ENCODE measurements at regions not wholly inside any gene's neighbourhood (a gene's known extent, or its start where the extent isn't known, plus 50 kb on each side); places are given as distances from the start of the nearest gene placed in this dataset.
"Not testable (repeated sequence)": the region's sequence is repeated elsewhere in the genome, so short reads cannot be mapped to it uniquely, and the experiment has no call there.

DNA sequence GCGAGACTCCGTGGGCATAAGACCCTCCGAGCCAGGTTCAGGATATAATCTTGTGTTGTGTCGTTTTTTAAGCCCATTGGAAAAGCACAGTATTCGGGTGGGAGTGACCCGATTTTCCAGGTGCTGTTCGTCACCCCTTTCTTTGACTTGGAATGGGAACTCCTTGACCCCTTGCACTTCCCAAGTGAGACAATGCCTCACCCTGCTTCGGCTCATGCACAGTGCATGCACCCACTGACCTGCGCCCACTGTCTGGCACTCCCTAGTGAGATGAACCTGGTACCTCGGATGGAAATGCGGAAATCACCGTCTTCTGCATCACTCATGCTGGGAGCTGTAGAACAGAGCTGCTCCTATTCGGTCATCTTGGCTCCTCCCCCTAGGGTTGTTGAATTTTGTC lies 307.7 kb upstream of the DEFB115 start:
- H3K9me3 ChIP-seq (ENCODE audit: control insufficient read depth in 1 of 2, low read length in 2 of 2), result no peaks in the 10 kb centered on the region
- no peaks in the 10 kb centered on the region for H3K36me3 ChIP-seq (ENCODE audit: control insufficient read depth in 1 of 2, insufficient read depth in 2 of 2, low read length in 2 of 2)
- H3K27me3 ChIP-seq (ENCODE audit: low read depth, low read length), result no peaks in the 10 kb centered on the region
- H3K27ac ChIP-seq (ENCODE audit: low read length), result no peak overlapping the region
- no peak overlapping the region for H3K4me3 ChIP-seq (ENCODE audit: low read depth in 1 of 2, low read length in 2 of 2)
- no peaks in the 10 kb centered on the region for H3K4me1 ChIP-seq (ENCODE audit: control insufficient read depth in 1 of 2, insufficient read depth in 2 of 2, low read length in 2 of 2)

- H3K4me3 ChIP-seq (ENCODE audit: low read depth in 1 of 2, low read length in 2 of 2); H3K27ac ChIP-seq (ENCODE audit: low read length); H3K27me3 ChIP-seq (ENCODE audit: low read depth, low read length); H3K4me1 ChIP-seq (ENCODE audit: control insufficient read depth in 1 of 2, insufficient read depth in 2 of 2, low read length in 2 of 2); H3K36me3 ChIP-seq (ENCODE audit: control insufficient read depth in 1 of 2, insufficient read depth in 2 of 2, low read length in 2 of 2); H3K9me3 ChIP-seq (ENCODE audit: control insufficient read depth in 1 of 2, low read length in 2 of 2): not testable (repeated sequence)
These were observed 306.4 kb upstream of the DEFB115 start for GRCh38 chr20:30951088-30951487.

DNA sequence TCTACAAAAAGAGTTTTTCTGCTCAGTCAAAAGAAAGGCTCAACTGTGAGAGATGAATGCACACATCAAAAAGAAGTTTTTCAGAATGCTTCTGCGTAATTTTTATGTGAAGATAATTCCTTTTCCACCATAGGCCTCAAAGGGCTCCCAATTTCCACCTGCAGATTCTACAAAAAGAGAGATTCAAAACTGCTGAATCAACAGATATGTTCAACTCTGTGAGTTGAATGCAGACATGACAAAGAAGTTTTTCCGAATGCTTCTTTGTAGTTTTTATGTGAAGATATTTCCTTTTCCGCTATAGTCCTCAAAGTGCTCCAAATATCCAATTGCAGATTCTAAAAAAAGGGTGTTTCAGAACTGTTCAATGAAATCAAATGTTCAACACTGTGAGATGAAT lies 300.8 kb upstream of the DEFB115 start:
- H3K27me3 ChIP-seq (ENCODE audit: low read depth, low read length), result not testable (repeated sequence)

GRCh38 chr20:30959208-30959607 lies 298.3 kb upstream of the DEFB115 start:
- not testable (repeated sequence) for H3K27ac ChIP-seq (ENCODE audit: low read length); H3K36me3 ChIP-seq (ENCODE audit: control insufficient read depth in 1 of 2, insufficient read depth in 2 of 2, low read length in 2 of 2); H3K4me3 ChIP-seq (ENCODE audit: low read depth in 1 of 2, low read length in 2 of 2); H3K4me1 ChIP-seq (ENCODE audit: control insufficient read depth in 1 of 2, insufficient read depth in 2 of 2, low read length in 2 of 2); H3K27me3 ChIP-seq (ENCODE audit: low read depth, low read length); H3K9me3 ChIP-seq (ENCODE audit: control insufficient read depth in 1 of 2, low read length in 2 of 2)

More for the DNA sequence above, 300.8 kb upstream of the DEFB115 start:
- H3K9me3 ChIP-seq (ENCODE audit: control insufficient read depth in 1 of 2, low read length in 2 of 2); H3K4me1 ChIP-seq (ENCODE audit: control insufficient read depth in 1 of 2, insufficient read depth in 2 of 2, low read length in 2 of 2); H3K27ac ChIP-seq (ENCODE audit: low read length); H3K36me3 ChIP-seq (ENCODE audit: control insufficient read depth in 1 of 2, insufficient read depth in 2 of 2, low read length in 2 of 2); H3K4me3 ChIP-seq (ENCODE audit: low read depth in 1 of 2, low read length in 2 of 2): not testable (repeated sequence)

DNA sequence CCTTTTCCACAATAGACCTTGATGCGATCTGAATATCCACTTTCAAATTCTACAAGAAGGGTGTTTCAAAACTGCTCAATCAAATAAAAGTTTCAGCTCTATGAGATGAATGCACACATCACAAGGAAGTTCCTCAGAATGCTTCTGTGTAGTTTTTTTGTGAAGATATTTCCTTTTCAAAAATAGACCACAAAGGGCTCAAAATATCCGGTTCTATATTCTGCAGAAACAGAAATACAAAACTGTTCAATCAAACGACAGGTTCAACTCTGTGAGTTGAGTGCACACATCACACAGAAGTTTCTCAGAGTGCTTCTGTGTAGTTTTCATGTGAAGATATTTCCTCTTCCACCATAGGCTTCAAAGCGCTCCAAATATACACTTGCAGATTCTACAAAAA lies 293.9 kb upstream of the DEFB115 start:
- Histone ChIP-seq H3K4me3 (ENCODE audit: low read depth in 1 of 2, low read length in 2 of 2) (no peak overlapping the region), H3K4me1 (ENCODE audit: control insufficient read depth in 1 of 2, insufficient read depth in 2 of 2, low read length in 2 of 2) (no peaks in the 10 kb centered on the region), H3K27me3 (ENCODE audit: low read depth, low read length) (no peaks in the 10 kb centered on the region), H3K36me3 (ENCODE audit: control insufficient read depth in 1 of 2, insufficient read depth in 2 of 2, low read length in 2 of 2) (no peaks in the 10 kb centered on the region), H3K9me3 (ENCODE audit: control insufficient read depth in 1 of 2, low read length in 2 of 2) (no peaks in the 10 kb centered on the region), H3K27ac (ENCODE audit: low read length) (no peak overlapping the region)

DNA sequence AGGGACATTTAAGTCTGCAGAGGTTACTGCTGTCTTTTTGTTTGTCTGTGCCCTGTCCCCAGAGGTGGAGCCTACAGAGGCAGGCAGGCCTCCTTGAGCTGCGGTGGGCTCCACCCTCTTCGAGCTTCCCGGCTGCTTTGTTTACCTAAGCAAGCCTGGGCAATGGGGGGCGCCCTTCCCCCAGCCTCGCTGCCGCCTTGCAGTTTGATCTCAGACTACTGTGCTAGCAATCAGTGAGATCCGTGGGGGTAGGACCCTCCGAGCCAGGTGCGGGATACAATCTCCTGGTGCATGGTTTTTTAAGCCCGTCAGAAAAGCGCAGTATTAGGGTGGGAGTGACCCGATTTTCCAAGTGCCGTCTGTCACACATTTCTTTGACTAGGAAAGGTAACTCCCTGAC lies 281.6 kb upstream of the DEFB115 start:
- not testable (repeated sequence) for H3K4me3 ChIP-seq (ENCODE audit: low read depth in 1 of 2, low read length in 2 of 2); H3K9me3 ChIP-seq (ENCODE audit: control insufficient read depth in 1 of 2, low read length in 2 of 2); H3K27me3 ChIP-seq (ENCODE audit: low read depth, low read length); H3K27ac ChIP-seq (ENCODE audit: low read length); H3K36me3 ChIP-seq (ENCODE audit: control insufficient read depth in 1 of 2, insufficient read depth in 2 of 2, low read length in 2 of 2); H3K4me1 ChIP-seq (ENCODE audit: control insufficient read depth in 1 of 2, insufficient read depth in 2 of 2, low read length in 2 of 2)

GRCh38 chr20:30985386-30985785 lies 272.1 kb upstream of the DEFB115 start:
- Histone ChIP-seq H3K4me3 (ENCODE audit: low read depth in 1 of 2, low read length in 2 of 2) (no peak overlapping the region), H3K27me3 (ENCODE audit: low read depth, low read length) (no peaks in the 10 kb centered on the region), H3K36me3 (ENCODE audit: control insufficient read depth in 1 of 2, insufficient read depth in 2 of 2, low read length in 2 of 2) (no peaks in the 10 kb centered on the region), H3K4me1 (ENCODE audit: control insufficient read depth in 1 of 2, insufficient read depth in 2 of 2, low read length in 2 of 2) (no peaks in the 10 kb centered on the region), H3K27ac (ENCODE audit: low read length) (no peak overlapping the region), H3K9me3 (ENCODE audit: control insufficient read depth in 1 of 2, low read length in 2 of 2) (peaks cover 0 to 4% of the 10 kb centered on the region in 2 donors)
